ENCODE measurements at regions not wholly inside any gene's neighbourhood (a gene's known extent, or its start where the extent isn't known, plus 50 kb on each side); places are given as distances from the start of the nearest gene placed in this dataset.

DNA sequence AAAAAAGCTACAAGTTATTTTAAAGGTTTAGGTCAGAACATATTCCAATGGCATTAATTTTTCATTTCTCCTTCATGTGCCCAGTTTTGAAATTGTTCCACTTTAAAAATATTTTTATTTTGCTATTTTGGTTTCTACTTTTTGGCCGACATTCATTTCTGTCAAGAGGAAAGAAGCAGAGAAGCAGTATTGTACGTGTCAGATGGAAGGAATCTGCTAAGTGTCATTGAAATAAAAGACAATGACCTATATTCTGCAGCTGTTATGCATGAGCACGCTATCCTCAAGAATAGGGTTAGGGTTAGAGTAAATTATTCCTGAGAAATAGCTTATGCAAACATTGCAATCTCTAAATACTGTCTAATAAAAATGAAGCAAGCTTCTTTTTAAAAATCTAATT is 941.7 kb downstream of the TUSC7 start:
- no peaks in the 10 kb centered on the region for H3K36me3 ChIP-seq (ENCODE audit: control insufficient read depth, insufficient read depth, low read length)
- H3K27ac ChIP-seq (ENCODE audit: extremely low read depth, low read depth, low read length) = no peak overlapping the region
- no peaks in the 10 kb centered on the region for H3K79me2 ChIP-seq (ENCODE audit: control insufficient read depth, insufficient read depth, low read length)
- H3K4me3 ChIP-seq = no peak overlapping the region
- FAIRE-seq = no peak
- POLR2A ChIA-PET = no interaction called here
- WGBS (ENCODE audit: insufficient coverage, low coverage, missing lambda C conversion rate) = 3% methylated on average over 3 of the region's 3 CpGs
- intact Hi-C loops (cut with micrococcal nuclease) (no loop called here), in situ Hi-C loops (cut with MboI) (no loop called here)
- DNase-seq (ENCODE audit: extremely low read depth in 1 of 4, low spot score in 3 of 4) = no peak
- no peaks in the 10 kb centered on the region for H3K4me1 ChIP-seq (replicated peaks in 1 of 2; ENCODE audit: control insufficient read depth in 2 of 2, insufficient read depth in 2 of 2, low read length in 2 of 2)
- H3K9ac ChIP-seq (ENCODE audit: insufficient read depth in 1 of 2, low read depth in 2 of 2, low read length in 2 of 2) = no peak overlapping the region
- H2AFZ ChIP-seq (ENCODE audit: low read depth, low read length) = no peak overlapping the region
- H3K9me3 ChIP-seq (replicated peaks; ENCODE audit: control insufficient read depth, insufficient read depth, low read depth, low read length) = no peaks in the 10 kb centered on the region
- CTCF ChIA-PET (ENCODE audit: low intra/inter-chr PET ratio) = no interaction called here
- H3K27me3 ChIP-seq (ENCODE audit: control insufficient read depth in 2 of 2, insufficient read depth in 2 of 2, low read length in 2 of 2) = no peaks in the 10 kb centered on the region
- BruUV-seq (replicated peaks) = no TSS peak
- no peaks in the 10 kb centered on the region for H4K20me1 ChIP-seq (replicated peaks; ENCODE audit: control insufficient read depth, insufficient read depth, low read length)
- no peaks in the 10 kb centered on the region for H3K9me1 ChIP-seq (ENCODE audit: control insufficient read depth, insufficient read depth, low read length)
- no peak for ATAC-seq
- H3K4me2 ChIP-seq (ENCODE audit: insufficient read depth, low read length) = no peak overlapping the region
- no peak for TF ChIP-seq TFAM (CRISPR knock-in tag; conservative IDR thresholded peaks at IDR 0.05)
- TF ChIP-seq CUX1 (CRISPR knock-in tag; IDR thresholded peaks at IDR 0.05) = no peak
- TF ChIP-seq MGA (IDR thresholded peaks at IDR 0.05) = no peak
- TF ChIP-seq NR0B1 (IDR thresholded peaks at IDR 0.05; ENCODE audit: partially characterized antibody) = no peak

Data from K562 (cell line).